GM18868 (cell line): ENCODE measurements at regions not wholly inside any gene's neighbourhood (a gene's known extent, or its start where the extent isn't known, plus 50 kb on each side); places are given as distances from the start of the nearest gene placed in this dataset.
"Not testable (repeated sequence)": the region's sequence is repeated elsewhere in the genome, so short reads cannot be mapped to it uniquely, and the experiment has no call there.

Source experiments
- ATAC-seq: cut with Tn5 transposase; IDR thresholded peaks from one replicate; pipeline ENCODE4 v1.9.1; 2021; ENCODE audit warnings: mild to moderate bottlenecking, moderate library complexity; ENCODE audit not compliant: unreplicated experiment

GRCh38 chr2:128606837-128607236, 288.2 kb upstream of the HS6ST1 start:
- no peak for ATAC-seq

GRCh38 chr2:128607440-128607839, 288.8 kb upstream of the HS6ST1 start:
- no peak for ATAC-seq

- ATAC-seq, result no peak
Measured at GRCh38 chr2:128607911-128608506, 289.3 kb upstream of the HS6ST1 start.

- ATAC-seq, result no peak
Measured at GRCh38 chr2:128608921-128609880, 290.5 kb upstream of the HS6ST1 start.

- no peak for ATAC-seq
Measured at GRCh38 chr2:128610496-128610895, 291.8 kb upstream of the HS6ST1 start.

- no peak for ATAC-seq
Measured at GRCh38 chr2:128611421-128612320, 293.0 kb upstream of the HS6ST1 start.

GRCh38 chr2:128612628-128613027, 294.0 kb upstream of the HS6ST1 start:
- ATAC-seq, result no peak

GRCh38 chr2:128613351-128613750, 294.7 kb upstream of the HS6ST1 start:
- no peak for ATAC-seq

GRCh38 chr2:128613876-128614275, 295.2 kb upstream of the HS6ST1 start:
- ATAC-seq, result no peak

- not testable (repeated sequence) for ATAC-seq
Measured at GRCh38 chr2:128614907-128615306, 296.2 kb upstream of the HS6ST1 start.

- ATAC-seq, result no peak
Measured at GRCh38 chr2:128615571-128615970, 296.9 kb upstream of the HS6ST1 start.

- ATAC-seq, result no peak
Measured at GRCh38 chr2:128617029-128617590, 298.4 kb upstream of the HS6ST1 start.

GRCh38 chr2:128617661-128618060, 299.0 kb upstream of the HS6ST1 start:
- ATAC-seq, result no peak

GRCh38 chr2:128618642-128619041, 300.0 kb upstream of the HS6ST1 start:
- ATAC-seq, result no peak

GRCh38 chr2:128619471-128620325, 301.0 kb upstream of the HS6ST1 start:
- no peak for ATAC-seq

- no peak for ATAC-seq
Measured at GRCh38 chr2:128621074-128621473, 302.4 kb upstream of the HS6ST1 start.

GRCh38 chr2:128622371-128622770, 303.7 kb upstream of the HS6ST1 start:
- no peak for ATAC-seq

- no peak for ATAC-seq
Measured at GRCh38 chr2:128622955-128623620, 304.4 kb upstream of the HS6ST1 start.
